Islet of Langerhans (tissue), 1 donor: ENCODE measurements at regions not wholly inside any gene's neighbourhood (a gene's known extent, or its start where the extent isn't known, plus 50 kb on each side); places are given as distances from the start of the nearest gene placed in this dataset.
"Not testable (repeated sequence)": the region's sequence is repeated elsewhere in the genome, so short reads cannot be mapped to it uniquely, and the experiment has no call there.

Source experiments
- FAIRE-seq: peaks from one replicate; lab custom pipeline; 2011; peaks lifted over from hg19 to GRCh38; lab: Jason Lieb, UNC

GRCh38 chr4:42284030-42284429, 113.3 kb upstream of the SHISA3 start:
- FAIRE-seq, result no peak

- FAIRE-seq, result not testable (repeated sequence)
Observed at GRCh38 chr4:42288876-42289275, 108.4 kb upstream of the SHISA3 start.

- FAIRE-seq, result not testable (repeated sequence)
Observed at GRCh38 chr4:42292192-42292591, 105.1 kb upstream of the SHISA3 start.

- no peak for FAIRE-seq
Observed at GRCh38 chr4:42293967-42294813, 103.1 kb upstream of the SHISA3 start.

GRCh38 chr4:42296196-42296595, 101.1 kb upstream of the SHISA3 start:
- no peak for FAIRE-seq

- FAIRE-seq, result no peak
Observed at GRCh38 chr4:42302348-42302747, 94.9 kb upstream of the SHISA3 start.

GRCh38 chr4:42306221-42307109, 90.8 kb upstream of the SHISA3 start:
- no peak for FAIRE-seq

- no peak for FAIRE-seq
Observed at GRCh38 chr4:42308247-42308646, 89.0 kb upstream of the SHISA3 start.

- FAIRE-seq, result no peak
Observed at GRCh38 chr4:42309361-42310260, 87.7 kb upstream of the SHISA3 start.

- FAIRE-seq, result no peak
Observed at GRCh38 chr4:42310358-42310757, 86.9 kb upstream of the SHISA3 start.

- no peak for FAIRE-seq
Observed at GRCh38 chr4:42310806-42311205, 86.5 kb upstream of the SHISA3 start.

GRCh38 chr4:42311591-42311990, 85.7 kb upstream of the SHISA3 start:
- FAIRE-seq, result no peak

GRCh38 chr4:42313420-42313819, 83.9 kb upstream of the SHISA3 start:
- FAIRE-seq, result not testable (repeated sequence)

- FAIRE-seq, result no peak
Observed at GRCh38 chr4:42313872-42314271, 83.4 kb upstream of the SHISA3 start.

- FAIRE-seq, result no peak
Observed at GRCh38 chr4:42315231-42315630, 82.1 kb upstream of the SHISA3 start.

GRCh38 chr4:42320822-42321388, 76.4 kb upstream of the SHISA3 start:
- no peak for FAIRE-seq

- no peak for FAIRE-seq
Observed at GRCh38 chr4:42326040-42326439, 71.2 kb upstream of the SHISA3 start.

GRCh38 chr4:42326524-42326923, 70.8 kb upstream of the SHISA3 start:
- FAIRE-seq, result no peak

- FAIRE-seq, result no peak
Observed at GRCh38 chr4:42327323-42327722, 70.0 kb upstream of the SHISA3 start.

GRCh38 chr4:42328978-42329377, 68.3 kb upstream of the SHISA3 start:
- no peak for FAIRE-seq

GRCh38 chr4:42329421-42329820, 67.9 kb upstream of the SHISA3 start:
- FAIRE-seq, result no peak
